SK-N-SH treated with all-trans-retinoic acid at 6 μM for 48 hours (cell line): ENCODE measurements at regions not wholly inside any gene's neighbourhood (a gene's known extent, or its start where the extent isn't known, plus 50 kb on each side); places are given as distances from the start of the nearest gene placed in this dataset.

Source experiments
- ATAC-seq: fragments of 200-7000 bp; cut with Tn5 transposase; 3 replicates; pipeline ENCODE4 v1.9.1; 2020; ENCODE audit warnings: mild to moderate bottlenecking, moderate library complexity
- ARNTL ChIP-seq: fragments of 450-650 bp; formaldehyde crosslinking; IDR thresholded peaks from 2 replicates; pipeline ENCODE4 v1.5.0; 2020; ENCODE audit warnings: low read depth, mild to moderate bottlenecking, moderate library complexity, borderline replicate concordance
- BACH2 ChIP-seq: fragments of 250-450 bp; sonication (Bioruptor Pico); IDR thresholded peaks from 2 replicates; pipeline ENCODE4 v1.9.0; 2021; ENCODE audit warnings: mild to moderate bottlenecking, borderline replicate concordance
- CREB5 ChIP-seq: fragments of 250-450 bp; sonication (Bioruptor Pico); IDR thresholded peaks from 2 replicates; pipeline ENCODE4 v1.5.1; 2020; ENCODE audit warnings: low read depth, mild to moderate bottlenecking, moderate library complexity
- CSDC2 ChIP-seq: fragments of 250-450 bp; sonication (Bioruptor Pico); IDR thresholded peaks from 2 replicates; pipeline ENCODE4 v1.5.0; 2020; ENCODE audit warnings: mild to moderate bottlenecking, moderate library complexity
- CSRNP3 ChIP-seq: fragments of 250-450 bp; sonication (Bioruptor Pico); IDR thresholded peaks from 2 replicates; pipeline ENCODE4 v1.5.1; 2021; ENCODE audit warnings: mild to moderate bottlenecking, moderate library complexity
- ESRRG ChIP-seq: fragments of 250-450 bp; sonication (Bioruptor Pico); IDR thresholded peaks from 2 replicates; pipeline ENCODE4 v1.6.1; 2021; ENCODE audit warnings: mild to moderate bottlenecking
- GLIS3 ChIP-seq: fragments of 250-450 bp; sonication (Bioruptor Pico); IDR thresholded peaks from 2 replicates; pipeline ENCODE4 v1.5.0; 2020; ENCODE audit warnings: mild to moderate bottlenecking, moderate library complexity
- ISL1 ChIP-seq: fragments of 250-450 bp; sonication (Bioruptor Pico); IDR thresholded peaks from 2 replicates; pipeline ENCODE4 v2.1.2; 2022; ENCODE audit warnings: mild to moderate bottlenecking, moderate library complexity
- OSR1 ChIP-seq: fragments of 250-450 bp; sonication (Bioruptor Pico); IDR thresholded peaks from 2 replicates; pipeline ENCODE4 v1.8.0; 2022; ENCODE audit warnings: moderate library complexity, mild to moderate bottlenecking, inconsistent platforms
- PATZ1 ChIP-seq: fragments of 250-450 bp; sonication (Bioruptor Pico); IDR thresholded peaks from 2 replicates; pipeline ENCODE4 v1.8.0; 2020; ENCODE audit warnings: mild to moderate bottlenecking, moderate library complexity, borderline replicate concordance
- POU6F1 ChIP-seq: fragments of 250-450 bp; sonication (Bioruptor Pico); IDR thresholded peaks from 2 replicates; pipeline ENCODE4 v1.8.0; 2021; ENCODE audit warnings: low read depth, mild to moderate bottlenecking, moderate library complexity, borderline replicate concordance
- RARB ChIP-seq: fragments of 250-450 bp; sonication (Bioruptor Pico); IDR thresholded peaks from 2 replicates; pipeline ENCODE4 v1.8.0; 2021; ENCODE audit warnings: mild to moderate bottlenecking, moderate library complexity
- TCF4 ChIP-seq: fragments of 250-450 bp; sonication (Bioruptor Pico); IDR thresholded peaks from 2 replicates; pipeline ENCODE4 v1.8.0; 2021; ENCODE audit warnings: mild to moderate bottlenecking, moderate library complexity, borderline replicate concordance
- TOX ChIP-seq: fragments of 250-450 bp; sonication (Bioruptor Pico); IDR thresholded peaks from 2 replicates; pipeline ENCODE4 v1.8.0; 2021; ENCODE audit warnings: mild to moderate bottlenecking, moderate library complexity, borderline replicate concordance
- TSHZ2 ChIP-seq: fragments of 250-450 bp; sonication (Bioruptor Pico); IDR thresholded peaks from 2 replicates; pipeline ENCODE4 v1.5.0; 2020; ENCODE audit warnings: mild to moderate bottlenecking, moderate library complexity
- ZC3H10 ChIP-seq: fragments of 250-450 bp; sonication (Bioruptor Pico); IDR thresholded peaks from 2 replicates; pipeline ENCODE4 v1.5.1; 2021; ENCODE audit warnings: mild to moderate bottlenecking, moderate library complexity
- ZFP3 ChIP-seq: fragments of 250-450 bp; sonication (Bioruptor Pico); IDR thresholded peaks from 2 replicates; pipeline ENCODE4 v1.5.0; 2020; ENCODE audit warnings: mild to moderate bottlenecking, moderate library complexity
- ZFP30 ChIP-seq: fragments of 450-650 bp; formaldehyde crosslinking; IDR thresholded peaks from 2 replicates; pipeline ENCODE4 v1.5.0; 2022; ENCODE audit warnings: mild to moderate bottlenecking, moderate library complexity
- ZNF565 ChIP-seq: fragments of 450-650 bp; formaldehyde crosslinking; conservative IDR thresholded peaks from 2 replicates; pipeline ENCODE4 v1.5.0; 2020; ENCODE audit warnings: low read depth, mild to moderate bottlenecking, moderate library complexity
- ZNF70 ChIP-seq: fragments of 450-650 bp; formaldehyde crosslinking; IDR thresholded peaks from 2 replicates; pipeline ENCODE4 v1.5.0; 2020; ENCODE audit warnings: mild to moderate bottlenecking, moderate library complexity
- ZNF8 ChIP-seq: fragments of 450-650 bp; formaldehyde crosslinking; IDR thresholded peaks from 2 replicates; pipeline ENCODE4 v1.5.0; 2020; ENCODE audit warnings: mild to moderate bottlenecking, moderate library complexity

- TF ChIP-seq CREB5 (no peak), ARNTL (CRISPR knock-in tag) (no peak), ZFP3 (CRISPR knock-in tag) (no peak), CSRNP3 (CRISPR knock-in tag) (no peak), ZC3H10 (CRISPR knock-in tag) (no peak), ZFP30 (no peak), POU6F1 (CRISPR knock-in tag) (no peak), ZNF565 (no peak), ZNF70 (CRISPR knock-in tag) (no peak), RARB (CRISPR knock-in tag) (no peak), ISL1 (no peak), CSDC2 (CRISPR knock-in tag) (no peak), BACH2 (no peak), OSR1 (no peak), PATZ1 (CRISPR knock-in tag) (no peak), ZNF8 (CRISPR knock-in tag) (no peak), ESRRG (CRISPR knock-in tag) (no peak), TOX (CRISPR knock-in tag) (no peak), TCF4 (CRISPR knock-in tag) (no peak), GLIS3 (CRISPR knock-in tag) (no peak)
- no peak for ATAC-seq
Measured at GRCh38 chr20:40268321-40269075, 420.5 kb downstream of the MAFB start.

GRCh38 chr20:40265825-40266533 is 423.1 kb downstream of the MAFB start:
- peak; percentile 45; the same call in 2 of the 3 replicates for ATAC-seq
- TF ChIP-seq TCF4 (CRISPR knock-in tag), result no peak
- no peak for TF ChIP-seq CSDC2 (CRISPR knock-in tag)
- TF ChIP-seq CREB5, result no peak
- TF ChIP-seq ZFP30, result no peak
- TF ChIP-seq ARNTL (CRISPR knock-in tag), result no peak
- no peak for TF ChIP-seq ZNF565
- TF ChIP-seq ISL1, result no peak
- no peak for TF ChIP-seq GLIS3 (CRISPR knock-in tag)
- TF ChIP-seq RARB (CRISPR knock-in tag), result no peak
- no peak for TF ChIP-seq ZFP3 (CRISPR knock-in tag)
- no peak for TF ChIP-seq ESRRG (CRISPR knock-in tag)
- TF ChIP-seq POU6F1 (CRISPR knock-in tag), result no peak
- no peak for TF ChIP-seq CSRNP3 (CRISPR knock-in tag)
- no peak for TF ChIP-seq TSHZ2 (CRISPR knock-in tag)
- TF ChIP-seq PATZ1 (CRISPR knock-in tag), result no peak
